A204.1 (cell line): ENCODE measurements at regions not wholly inside any gene's neighbourhood (a gene's known extent, or its start where the extent isn't known, plus 50 kb on each side); places are given as distances from the start of the nearest gene placed in this dataset.

Source experiments
- FAIRE-seq: peaks from 2 replicates; lab custom pipeline; 2012; peaks lifted over from hg19 to GRCh38; lab: Jason Lieb, UNC

GRCh38 chr22:47647720-47648119, 885.3 kb downstream of the TBC1D22A start:
- FAIRE-seq, result no peak

GRCh38 chr22:47647181-47647580, 884.7 kb downstream of the TBC1D22A start:
- FAIRE-seq, result no peak

- no peak for FAIRE-seq
Measured at GRCh38 chr22:47645923-47646322, 883.5 kb downstream of the TBC1D22A start.

GRCh38 chr22:47645450-47645914, 883.0 kb downstream of the TBC1D22A start:
- FAIRE-seq, result no peak

- no peak for FAIRE-seq
Measured at GRCh38 chr22:47634347-47634746, 871.9 kb downstream of the TBC1D22A start.

- no peak for FAIRE-seq
Measured at GRCh38 chr22:47633111-47633510, 870.7 kb downstream of the TBC1D22A start.

- FAIRE-seq, result no peak
Measured at GRCh38 chr22:47632701-47633100, 870.3 kb downstream of the TBC1D22A start.

DNA sequence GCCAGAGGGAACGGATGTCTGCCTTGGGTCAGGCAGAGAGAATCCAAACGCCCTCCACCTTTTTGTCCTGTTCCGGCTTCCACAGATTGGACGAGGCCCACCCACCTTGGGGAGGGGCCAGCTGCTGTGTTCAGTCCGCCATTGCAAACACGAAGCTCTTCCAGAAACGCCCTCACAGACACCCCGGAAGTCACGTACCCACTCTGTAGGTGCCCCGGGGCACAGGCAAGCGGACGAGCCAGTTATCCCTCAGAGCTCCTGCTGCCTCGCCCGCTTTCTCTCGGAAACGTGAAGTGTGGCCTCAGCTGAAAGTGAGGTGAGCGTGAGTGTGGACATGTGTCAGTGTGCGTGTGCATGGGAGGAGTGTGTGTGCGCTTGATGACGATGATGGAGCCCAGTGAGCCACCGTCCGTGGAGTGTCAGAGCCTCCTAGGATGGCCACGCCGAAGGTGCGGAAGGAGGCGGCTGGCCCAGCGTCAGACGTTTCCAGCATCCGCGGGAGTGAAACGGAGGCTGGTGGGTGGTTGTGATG, 869.2 kb downstream of the TBC1D22A start:
- no peak for FAIRE-seq

DNA sequence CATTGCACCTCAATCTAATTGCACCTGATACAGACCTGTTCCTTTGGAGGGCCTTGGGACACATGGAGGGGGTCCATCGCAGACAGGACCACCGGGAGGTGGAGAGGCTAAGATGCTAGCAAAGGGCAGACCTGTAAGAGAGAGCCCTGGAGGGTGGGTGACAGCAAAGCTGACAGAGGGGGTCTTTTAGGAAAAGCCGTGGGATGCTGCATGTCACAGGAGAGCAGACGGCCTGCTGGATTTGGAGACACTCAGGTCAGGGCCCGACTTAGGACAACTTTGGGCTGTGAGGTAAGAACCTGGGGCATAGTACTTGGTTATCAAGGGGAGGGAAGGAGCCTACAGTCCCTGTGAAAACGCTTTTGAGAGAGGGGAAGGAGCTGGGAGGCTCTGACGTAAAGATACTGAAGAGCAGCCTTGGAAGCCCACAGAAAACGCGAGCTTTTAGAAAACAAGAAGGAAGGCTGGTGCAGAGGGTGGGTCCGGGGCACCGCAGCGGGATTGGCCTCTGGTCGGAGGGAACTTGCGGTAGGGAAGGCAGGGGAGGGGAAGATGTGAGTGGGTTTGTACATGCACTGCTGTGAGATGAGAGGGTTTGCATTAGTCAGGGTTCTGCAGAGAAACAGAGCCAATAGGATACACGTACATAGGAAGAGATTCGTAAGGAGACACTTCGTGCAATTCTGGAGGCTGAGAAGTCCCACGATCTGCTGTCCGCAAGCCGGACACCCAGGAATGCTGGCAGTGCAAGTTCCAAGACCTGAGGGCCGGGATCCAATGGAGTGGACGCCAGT, 868.5 kb downstream of the TBC1D22A start:
- FAIRE-seq, result no peak

- FAIRE-seq, result no peak
Measured at GRCh38 chr22:47629791-47630655, 867.6 kb downstream of the TBC1D22A start.

DNA sequence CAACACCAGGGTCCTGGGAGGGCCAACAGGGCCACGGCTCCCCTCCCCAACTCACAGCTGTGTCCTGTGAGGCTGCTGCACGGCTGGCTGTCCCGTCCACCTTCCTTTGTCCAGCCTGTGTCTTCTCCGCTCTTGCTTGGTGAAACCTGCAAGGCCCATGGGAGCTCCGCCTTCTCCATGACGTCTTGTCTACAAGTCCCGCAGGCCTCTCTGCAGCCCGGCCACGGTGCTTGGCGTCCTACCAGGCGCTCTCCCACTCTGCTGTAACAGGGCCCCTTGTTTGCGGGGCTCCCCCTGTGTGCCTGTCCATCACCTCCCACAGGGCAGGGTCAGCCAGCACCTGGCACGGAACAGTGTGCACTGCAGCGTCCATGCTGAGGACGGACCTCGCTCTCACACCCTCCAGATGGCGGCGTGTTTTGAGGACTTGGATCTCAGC, 866.8 kb downstream of the TBC1D22A start:
- no peak for FAIRE-seq

DNA sequence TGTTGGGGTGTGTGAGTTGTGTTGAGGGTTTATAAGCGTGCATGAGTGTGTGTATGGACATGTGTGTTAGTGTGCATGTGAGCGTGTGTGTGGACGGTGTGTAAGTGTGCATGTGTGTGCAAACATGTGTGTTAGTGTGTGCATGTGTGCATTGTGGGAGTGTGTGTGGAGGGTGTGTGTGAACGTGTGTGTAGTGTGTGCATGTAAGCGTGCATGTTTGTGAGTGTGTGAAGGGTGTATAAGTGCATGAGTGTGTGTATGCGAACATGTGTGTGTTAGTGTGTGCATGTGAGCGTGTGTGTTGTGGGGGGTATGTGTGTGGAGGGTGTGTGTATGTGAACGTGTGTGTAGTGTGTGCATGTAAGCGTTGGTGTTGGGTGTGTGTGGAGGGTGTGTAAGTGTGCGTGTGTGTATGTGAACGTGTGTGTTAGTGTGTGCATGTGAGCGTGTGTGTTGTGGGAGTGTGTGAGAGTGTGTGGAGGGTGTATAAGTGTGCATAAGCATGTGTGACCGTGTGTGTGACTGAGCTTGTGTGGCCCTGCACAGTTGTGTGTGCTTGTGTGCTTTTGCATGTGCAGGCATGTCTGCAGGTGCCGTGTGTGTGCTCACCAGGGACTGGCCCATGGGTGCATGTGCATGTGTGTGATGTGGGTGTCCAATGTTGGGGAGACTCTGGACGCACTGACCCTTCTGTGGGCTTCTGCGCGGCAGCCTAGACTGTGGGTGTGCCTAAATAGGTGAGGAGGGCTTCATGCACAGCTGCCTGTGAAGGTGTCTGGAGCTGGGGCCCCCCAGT, 866.2 kb downstream of the TBC1D22A start:
- no peak for FAIRE-seq

DNA sequence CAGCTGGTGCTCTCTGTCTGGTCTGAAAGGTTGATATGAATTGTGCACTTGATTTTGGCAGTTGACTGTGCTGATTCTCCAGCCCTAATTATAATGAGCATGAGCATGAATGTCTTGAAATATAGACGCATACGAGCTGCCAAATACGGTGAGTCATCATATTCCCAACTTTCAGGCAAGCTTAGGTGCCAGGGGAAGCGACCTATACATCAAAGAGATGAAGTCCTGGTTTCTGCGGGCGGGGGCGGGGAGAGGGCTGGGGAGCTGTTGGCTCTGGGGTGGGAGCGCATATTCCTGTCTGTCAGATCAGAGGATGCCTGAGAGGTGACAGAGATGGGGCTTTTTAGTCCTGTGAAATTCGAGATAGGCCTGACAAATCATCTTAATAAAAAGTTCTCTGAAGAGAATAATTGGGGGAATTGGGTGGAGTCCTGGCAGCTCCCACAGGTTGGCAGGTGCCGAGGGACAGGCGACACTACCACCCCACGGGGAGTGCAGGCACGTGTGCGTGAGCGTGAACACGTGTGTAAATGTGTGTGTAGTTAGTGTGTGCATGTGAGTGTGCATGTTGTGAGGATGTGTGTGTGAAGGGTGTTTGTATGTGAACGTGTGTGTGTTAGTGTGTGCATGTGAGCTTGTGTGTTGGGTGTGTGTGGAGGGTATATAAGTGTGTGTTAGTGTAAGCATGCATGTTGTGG, 865.3 kb downstream of the TBC1D22A start:
- no peak for FAIRE-seq

DNA sequence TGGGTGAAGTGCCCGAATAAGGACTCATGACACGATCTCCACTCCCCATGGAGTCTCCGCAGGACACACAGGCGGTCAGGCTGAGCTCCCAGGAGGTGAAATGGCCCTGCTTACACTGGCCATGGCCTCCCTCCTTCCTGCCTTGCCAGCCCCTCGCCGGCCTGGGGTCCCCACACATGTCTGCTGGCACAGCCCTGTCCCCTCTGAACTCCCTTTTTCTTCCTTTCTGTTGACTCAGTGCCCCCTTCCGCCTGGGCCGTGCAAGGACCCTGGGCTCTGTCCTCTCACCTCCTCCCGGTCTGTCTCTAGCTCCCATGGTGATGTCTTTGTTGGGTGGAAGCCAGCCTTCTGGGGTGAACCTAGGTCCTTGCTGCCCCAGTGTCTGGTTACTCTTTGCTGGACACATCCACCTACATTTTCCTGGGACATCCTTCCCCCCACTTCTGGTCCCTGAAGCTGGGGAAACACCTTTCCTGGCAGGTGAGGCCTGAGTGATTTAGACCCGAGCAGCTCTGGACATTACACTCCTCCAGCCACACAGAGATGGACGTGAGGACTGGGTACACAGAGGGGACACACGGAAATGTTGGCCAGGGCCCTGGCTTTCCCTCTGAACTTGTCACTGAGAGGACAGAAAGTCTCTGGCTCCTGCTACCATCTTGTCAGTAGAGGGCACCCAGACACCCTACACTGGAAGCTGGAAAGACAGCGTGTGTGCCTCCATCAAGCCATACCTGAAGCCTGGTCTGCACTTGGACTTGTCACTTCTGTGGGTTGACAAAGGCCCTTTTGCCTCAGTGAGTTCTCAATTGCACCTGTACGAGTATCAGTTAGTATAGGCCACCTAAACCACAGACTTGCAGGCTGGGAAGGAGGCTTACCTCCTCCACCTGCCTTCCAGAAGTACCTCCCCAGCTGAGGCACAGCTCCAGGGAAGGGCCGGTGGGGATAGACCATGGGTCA, 864.3 kb downstream of the TBC1D22A start:
- no peak for FAIRE-seq

DNA sequence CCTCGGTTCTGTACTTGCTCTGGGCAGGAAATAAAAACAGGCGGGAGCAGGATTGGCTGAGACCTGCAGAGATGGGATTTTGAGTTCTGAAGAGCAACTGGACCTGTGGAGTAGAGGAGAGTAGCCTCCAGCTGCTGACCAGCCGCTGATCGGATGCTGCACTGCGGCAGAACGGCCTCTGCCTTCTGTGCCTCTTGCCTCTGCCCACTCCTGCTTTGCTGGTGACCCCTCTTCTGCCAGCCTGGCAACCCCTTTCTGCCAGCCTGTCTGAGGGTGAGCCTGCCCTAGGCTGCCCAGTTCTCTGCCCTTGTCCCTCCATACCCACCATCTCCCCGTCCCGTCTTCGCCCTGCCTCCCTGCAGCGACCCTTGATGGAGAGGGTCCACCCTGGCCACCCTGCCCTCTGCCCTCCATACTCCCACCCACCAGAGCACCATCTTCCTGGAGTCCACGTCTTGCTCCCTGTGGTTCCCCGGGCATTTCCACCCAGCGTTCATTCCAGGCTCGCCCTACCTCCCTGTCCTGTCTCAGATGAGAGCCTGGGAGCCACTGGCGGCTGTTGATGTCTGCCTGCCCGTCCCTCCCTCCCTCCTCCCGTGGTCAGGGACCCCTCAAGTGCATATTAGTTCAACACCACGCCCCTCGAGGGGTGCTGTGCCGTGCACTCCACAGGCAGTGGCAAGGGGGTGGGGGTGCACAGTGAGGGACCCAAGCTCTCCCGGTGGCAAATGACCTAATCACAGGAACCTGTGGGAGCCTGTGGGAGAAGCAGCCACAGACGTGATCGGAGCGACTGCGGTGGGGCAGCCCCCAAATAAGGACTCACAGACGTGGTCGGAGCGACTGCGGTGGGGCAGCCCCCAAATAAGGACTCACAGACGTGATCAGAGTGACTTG, 863.3 kb downstream of the TBC1D22A start:
- FAIRE-seq, result no peak

DNA sequence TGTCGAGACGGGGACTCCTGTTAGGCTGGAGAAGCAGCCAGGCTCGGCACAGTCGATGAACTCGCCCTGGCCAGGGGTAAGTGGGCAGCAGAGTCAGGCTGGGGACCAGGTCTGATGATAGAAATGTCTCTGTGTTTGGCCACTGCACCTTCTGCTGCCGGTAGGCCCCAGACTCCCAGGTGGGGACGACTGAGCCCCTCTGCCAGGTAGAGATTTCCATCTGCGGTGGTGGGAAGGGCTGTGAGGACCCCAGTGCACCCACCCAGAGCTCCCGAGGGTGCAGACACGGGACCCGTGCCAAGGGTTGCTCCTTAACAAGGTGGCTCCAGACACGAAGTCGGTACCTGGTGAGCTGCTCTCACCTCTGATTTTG, 862.5 kb downstream of the TBC1D22A start:
- no peak for FAIRE-seq

- FAIRE-seq, result no peak
Measured at GRCh38 chr22:47624252-47625012, 862.0 kb downstream of the TBC1D22A start.

GRCh38 chr22:47623763-47624148, 861.3 kb downstream of the TBC1D22A start:
- FAIRE-seq, result no peak
